OCI-LY7 (cell line): ENCODE measurements at regions not wholly inside any gene's neighbourhood (a gene's known extent, or its start where the extent isn't known, plus 50 kb on each side); places are given as distances from the start of the nearest gene placed in this dataset.

Experiments
- EZH2phosphoT487 ChIP-seq: fragments of 200-600 bp; sonication (generic); IDR thresholded peaks from 2 replicates; pipeline ENCODE4 v1.6.1; 2018; ENCODE audit warnings: low read depth, borderline replicate concordance, mild to moderate bottlenecking, mixed run types, antibody characterized with exemption, low read length, moderate library complexity, mixed read lengths
- TF ChIP-seq, protein P1 (sequence below): fragments of 200-600 bp; sonication (generic); conservative IDR thresholded peaks from 2 replicates; pipeline ENCODE4 v1.5.1; 2014; ENCODE audit warnings: mild to moderate bottlenecking, antibody characterized with exemption, low read length, moderate library complexity, mixed read lengths

GRCh38 chr22:47888817-47889216 lies 1126.4 kb downstream of the TBC1D22A start:
- TF ChIP-seq, protein P1, sequence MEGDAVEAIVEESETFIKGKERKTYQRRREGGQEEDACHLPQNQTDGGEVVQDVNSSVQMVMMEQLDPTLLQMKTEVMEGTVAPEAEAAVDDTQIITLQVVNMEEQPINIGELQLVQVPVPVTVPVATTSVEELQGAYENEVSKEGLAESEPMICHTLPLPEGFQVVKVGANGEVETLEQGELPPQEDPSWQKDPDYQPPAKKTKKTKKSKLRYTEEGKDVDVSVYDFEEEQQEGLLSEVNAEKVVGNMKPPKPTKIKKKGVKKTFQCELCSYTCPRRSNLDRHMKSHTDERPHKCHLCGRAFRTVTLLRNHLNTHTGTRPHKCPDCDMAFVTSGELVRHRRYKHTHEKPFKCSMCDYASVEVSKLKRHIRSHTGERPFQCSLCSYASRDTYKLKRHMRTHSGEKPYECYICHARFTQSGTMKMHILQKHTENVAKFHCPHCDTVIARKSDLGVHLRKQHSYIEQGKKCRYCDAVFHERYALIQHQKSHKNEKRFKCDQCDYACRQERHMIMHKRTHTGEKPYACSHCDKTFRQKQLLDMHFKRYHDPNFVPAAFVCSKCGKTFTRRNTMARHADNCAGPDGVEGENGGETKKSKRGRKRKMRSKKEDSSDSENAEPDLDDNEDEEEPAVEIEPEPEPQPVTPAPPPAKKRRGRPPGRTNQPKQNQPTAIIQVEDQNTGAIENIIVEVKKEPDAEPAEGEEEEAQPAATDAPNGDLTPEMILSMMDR = no peak
- no peak for TF ChIP-seq EZH2phosphoT487
